Occipital lobe (tissue), 1 donor: ENCODE measurements at regions not wholly inside any gene's neighbourhood (a gene's known extent, or its start where the extent isn't known, plus 50 kb on each side); places are given as distances from the start of the nearest gene placed in this dataset.
"Not testable (repeated sequence)": the region's sequence is repeated elsewhere in the genome, so short reads cannot be mapped to it uniquely, and the experiment has no call there.

Source experiments
- DNase-seq: peaks from one replicate; lab custom pipeline; 2025; lab: John Stamatoyannopoulos, UW

GRCh38 chr13:76293346-76293745 lies 592.9 kb downstream of the KCTD12 start:
- DNase-seq: no peak

DNA sequence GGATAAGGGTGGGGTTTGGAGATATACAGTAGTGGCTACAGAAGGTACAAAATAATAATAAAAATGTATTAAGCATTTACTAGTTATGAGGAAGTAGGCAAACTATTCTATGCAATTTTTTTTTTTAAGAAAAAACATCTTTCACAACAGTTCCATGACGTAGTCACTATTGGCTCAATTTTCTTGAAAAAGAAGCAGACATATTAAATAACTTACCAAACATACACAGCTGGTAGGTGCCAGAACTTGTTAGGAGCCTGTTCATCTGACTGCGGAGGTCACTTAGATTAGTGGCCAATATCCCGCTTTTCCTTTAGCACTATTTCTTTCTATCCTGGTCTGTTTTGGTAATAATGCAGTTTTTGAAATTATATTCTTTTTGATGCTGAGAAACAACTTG lies 593.5 kb downstream of the KCTD12 start:
- DNase-seq: no peak

- DNase-seq: no peak
Observed at GRCh38 chr13:76292031-76292430, 594.2 kb downstream of the KCTD12 start.

- DNase-seq: no peak
Observed at GRCh38 chr13:76289558-76289957, 596.6 kb downstream of the KCTD12 start.

GRCh38 chr13:76286178-76286577 lies 600.0 kb downstream of the KCTD12 start:
- no peak for DNase-seq

DNA sequence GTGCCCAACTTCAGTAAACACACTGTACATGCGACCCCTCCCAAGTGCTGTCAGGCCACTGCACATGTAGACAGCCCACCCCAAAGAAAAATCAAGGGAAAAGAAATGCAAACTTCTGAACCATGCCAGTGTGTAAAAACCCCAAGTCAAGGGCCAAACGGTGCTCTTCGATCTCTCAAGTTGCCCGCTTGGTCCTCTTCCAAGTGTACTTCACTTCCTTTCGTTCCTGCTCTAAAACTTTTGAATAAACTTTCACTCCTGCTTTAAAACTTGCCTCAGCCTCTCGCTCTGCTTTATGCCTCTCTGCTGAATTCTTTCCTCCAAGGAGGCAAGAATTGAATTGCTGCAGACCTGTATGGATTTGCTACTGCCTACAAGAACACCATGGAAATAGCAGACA lies 600.7 kb downstream of the KCTD12 start:
- DNase-seq: no peak

GRCh38 chr13:76279766-76280165 lies 606.4 kb downstream of the KCTD12 start:
- not testable (repeated sequence) for DNase-seq

DNA sequence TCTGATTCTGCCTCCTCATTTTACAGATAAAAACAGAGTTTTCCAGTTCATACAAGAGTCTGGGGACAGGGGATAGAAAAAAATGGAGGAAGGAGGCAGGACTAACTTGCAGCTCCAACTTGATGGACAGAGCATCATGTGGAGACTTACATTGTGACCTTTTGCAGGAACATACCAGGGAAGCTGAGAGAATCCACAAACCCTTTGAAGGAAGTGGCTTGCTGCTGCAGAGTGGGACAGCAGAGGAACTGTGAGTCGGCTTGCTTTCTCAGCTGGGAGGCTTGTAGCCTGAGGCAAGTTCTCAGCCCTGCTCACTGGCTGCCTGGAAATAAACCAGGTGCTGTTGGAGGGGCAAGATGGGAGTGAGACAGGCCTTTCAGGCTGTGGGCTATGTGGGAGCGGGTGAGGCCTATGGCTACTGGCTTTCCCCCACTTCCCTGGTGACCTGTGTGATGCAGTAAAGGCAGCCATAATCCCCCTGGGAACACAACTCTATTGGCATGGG lies 614.4 kb downstream of the KCTD12 start:
- DNase-seq: no peak

- DNase-seq: not testable (repeated sequence)
Observed at GRCh38 chr13:76268307-76268706, 617.9 kb downstream of the KCTD12 start.

- DNase-seq: no peak
Observed at GRCh38 chr13:76267216-76267615, 619.0 kb downstream of the KCTD12 start.

DNA sequence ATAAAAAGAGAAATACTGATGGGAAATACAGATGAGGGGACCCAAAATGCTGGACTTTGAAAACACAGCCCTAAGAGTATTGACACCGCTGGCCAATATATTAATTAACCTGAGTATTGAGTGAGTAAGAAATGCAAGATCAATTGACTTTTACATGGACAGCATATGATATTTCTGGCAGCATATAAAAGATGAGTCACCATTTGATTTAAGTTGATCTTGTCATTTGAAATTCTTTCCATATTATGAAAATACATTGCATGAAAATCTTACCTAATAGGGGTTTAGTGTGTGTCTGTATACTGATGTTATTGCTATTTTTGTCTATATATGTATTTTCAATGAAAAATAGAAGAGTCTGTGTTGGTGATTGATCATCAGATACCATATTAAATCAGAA lies 619.6 kb downstream of the KCTD12 start:
- DNase-seq: no peak

- no peak for DNase-seq
Observed at GRCh38 chr13:76250211-76250610, 614.1 kb downstream of the LMO7 start.

DNA sequence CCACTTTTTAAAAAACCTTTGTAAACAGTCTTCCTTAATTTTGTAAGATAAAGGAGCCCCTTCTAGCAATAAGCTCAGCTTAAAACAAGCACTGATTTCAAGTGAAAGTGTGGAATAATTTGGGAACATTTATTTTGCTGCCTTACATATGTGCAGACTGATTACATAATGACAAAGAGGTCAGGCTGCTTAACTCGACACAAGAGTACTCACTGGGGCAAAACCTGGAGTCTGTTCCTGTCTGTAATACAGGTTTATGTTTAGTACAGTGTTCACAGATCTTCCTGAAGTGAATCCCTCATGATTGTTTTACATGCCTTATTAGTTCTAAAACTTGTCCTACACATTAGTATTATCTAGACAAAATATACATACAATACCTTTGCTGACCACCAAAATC lies 609.8 kb downstream of the LMO7 start:
- no peak for DNase-seq

DNA sequence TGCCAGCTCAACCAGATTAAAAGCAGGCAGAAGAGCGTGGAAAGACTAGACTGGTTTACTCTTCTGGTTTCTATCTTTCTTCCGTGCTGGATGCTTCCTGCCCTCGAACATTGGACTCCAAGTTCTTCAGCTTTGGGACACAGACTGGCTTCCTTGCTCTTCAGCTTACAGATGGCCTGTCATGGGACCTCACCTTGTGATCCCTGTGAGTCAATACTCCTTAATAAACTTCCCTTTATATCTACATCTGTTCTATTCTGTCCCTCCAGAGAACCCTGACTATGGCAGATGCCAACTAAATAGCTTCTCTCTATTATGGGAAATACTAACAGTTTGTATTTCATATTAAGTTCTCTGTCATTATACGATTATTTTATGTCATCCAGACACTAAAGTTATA lies 609.1 kb downstream of the LMO7 start:
- no peak for DNase-seq

- DNase-seq: not testable (repeated sequence)
Observed at GRCh38 chr13:76243120-76243519, 607.0 kb downstream of the LMO7 start.

DNA sequence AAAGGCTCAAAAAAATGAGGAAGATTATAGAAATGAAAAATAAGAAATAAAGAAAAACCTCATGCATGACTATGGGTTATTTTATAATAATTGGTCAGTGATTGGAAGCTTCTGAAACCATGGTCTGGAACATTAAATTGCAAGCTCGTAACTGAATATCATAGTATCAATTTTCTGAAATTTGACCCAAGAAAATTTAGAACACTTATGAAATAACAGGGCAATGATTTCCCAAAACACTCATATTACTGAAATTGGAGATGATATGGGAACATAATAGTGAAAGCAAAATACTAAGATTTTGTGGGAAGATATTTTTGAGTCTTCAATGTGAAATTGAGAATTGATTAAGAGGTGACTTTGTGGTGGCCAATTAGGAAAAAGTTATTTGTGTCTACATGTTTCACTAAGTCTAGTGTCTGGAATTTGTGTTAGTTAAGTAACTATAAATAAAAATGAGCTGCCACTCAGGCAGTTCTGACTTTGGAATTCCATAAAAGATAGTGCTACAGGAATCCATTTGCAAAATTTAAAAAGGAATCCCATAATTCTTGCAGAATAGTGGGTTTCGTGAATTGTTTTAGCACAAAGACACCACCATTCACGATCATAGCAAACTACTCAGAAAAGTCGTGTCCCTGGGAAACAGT lies 603.0 kb downstream of the LMO7 start:
- DNase-seq: no peak

DNA sequence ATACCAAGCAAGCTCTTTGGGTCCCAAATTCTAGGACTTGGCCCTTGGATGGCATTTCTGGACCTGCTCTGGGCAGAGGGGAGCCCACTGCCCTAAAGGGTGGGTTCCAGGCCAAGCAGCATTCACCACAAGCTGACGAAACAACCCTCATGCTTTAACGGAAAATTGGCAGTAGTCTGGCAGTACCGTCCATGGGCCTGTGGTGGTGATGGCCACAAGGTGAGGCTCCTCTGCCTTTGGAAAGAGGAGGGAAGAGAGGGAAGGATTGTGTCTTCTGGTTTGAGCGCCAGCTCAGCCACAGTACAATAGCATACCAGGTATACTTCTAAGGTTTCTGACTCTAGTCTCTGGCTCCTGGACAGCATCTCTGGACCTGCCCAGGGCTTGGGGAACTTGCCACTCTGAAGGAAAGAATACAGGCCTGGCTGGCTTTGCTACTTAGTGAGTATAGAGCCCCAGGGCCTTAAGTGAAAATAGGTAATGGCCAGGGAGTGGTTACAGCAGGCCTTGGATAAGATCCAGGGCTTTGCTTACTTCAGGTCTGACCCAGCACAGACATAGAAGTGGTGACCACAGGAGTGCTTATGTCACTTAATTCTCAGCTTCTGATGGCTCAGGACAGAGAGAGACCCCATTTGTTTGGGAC lies 595.5 kb downstream of the LMO7 start:
- DNase-seq: no peak

DNA sequence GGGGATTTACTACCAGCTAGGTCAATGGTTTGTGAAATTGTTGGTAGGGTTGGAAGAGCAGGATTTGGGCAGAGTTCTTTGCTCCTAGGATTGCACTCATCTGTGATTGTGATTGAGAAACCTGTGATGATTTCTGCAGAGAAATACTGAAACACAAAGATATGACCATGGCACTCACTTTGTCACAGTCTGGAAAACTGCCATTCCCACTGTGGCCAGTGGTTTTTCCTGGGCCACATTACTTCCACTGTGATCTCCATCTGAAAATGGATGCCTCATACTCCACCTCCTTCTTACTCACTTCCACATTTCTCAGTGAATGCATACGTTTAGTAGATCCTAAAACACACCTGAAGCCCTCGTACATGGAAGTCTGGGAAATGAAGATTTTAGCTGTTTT lies 593.2 kb downstream of the LMO7 start:
- no peak for DNase-seq

GRCh38 chr13:76226941-76227340 lies 590.8 kb downstream of the LMO7 start:
- no peak for DNase-seq

GRCh38 chr13:76225815-76226489 lies 589.8 kb downstream of the LMO7 start:
- no peak for DNase-seq

DNA sequence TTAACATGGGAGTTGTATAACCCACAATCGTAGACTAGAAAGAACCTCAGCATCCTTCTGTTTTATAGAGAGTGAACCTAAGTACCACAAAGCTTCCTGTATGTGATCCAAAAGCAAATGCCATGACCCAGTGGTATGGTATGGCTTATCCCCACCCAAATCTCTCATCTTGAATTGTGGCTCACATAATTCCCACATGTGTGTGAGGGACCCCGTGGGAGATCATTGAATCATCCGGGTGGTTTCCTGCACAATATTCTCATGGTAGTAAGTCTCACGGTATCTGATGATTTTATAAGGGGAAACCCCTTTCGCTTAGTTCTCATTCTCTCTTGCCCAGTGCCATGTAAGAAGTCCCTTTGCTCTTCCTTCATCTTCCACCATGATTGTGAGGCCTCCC lies 587.9 kb downstream of the LMO7 start:
- DNase-seq: no peak

GRCh38 chr13:76223565-76223964 lies 587.4 kb downstream of the LMO7 start:
- no peak for DNase-seq

DNA sequence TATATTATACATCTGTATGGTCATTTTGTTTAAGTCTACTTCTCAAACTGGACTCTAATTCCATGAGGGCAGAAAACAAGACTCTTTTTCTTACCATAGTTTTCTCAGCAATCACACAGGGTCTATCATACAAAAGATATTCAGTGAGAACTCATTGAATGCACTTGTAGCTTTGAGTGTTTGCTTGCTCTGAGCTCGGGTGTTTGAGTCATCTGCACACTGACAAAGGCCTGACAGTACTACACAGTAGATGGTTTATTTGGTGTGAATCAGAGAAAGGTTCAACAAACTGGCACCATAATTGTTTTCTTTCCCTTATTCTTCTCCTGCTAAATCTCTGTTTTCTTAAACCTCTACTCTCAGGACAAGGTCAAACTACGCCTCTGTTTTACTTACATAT lies 586.4 kb downstream of the LMO7 start:
- DNase-seq: no peak
